ENCODE measurements at regions not wholly inside any gene's neighbourhood (a gene's known extent, or its start where the extent isn't known, plus 50 kb on each side); places are given as distances from the start of the nearest gene placed in this dataset.
"Not testable (repeated sequence)": the region's sequence is repeated elsewhere in the genome, so short reads cannot be mapped to it uniquely, and the experiment has no call there.

DNA sequence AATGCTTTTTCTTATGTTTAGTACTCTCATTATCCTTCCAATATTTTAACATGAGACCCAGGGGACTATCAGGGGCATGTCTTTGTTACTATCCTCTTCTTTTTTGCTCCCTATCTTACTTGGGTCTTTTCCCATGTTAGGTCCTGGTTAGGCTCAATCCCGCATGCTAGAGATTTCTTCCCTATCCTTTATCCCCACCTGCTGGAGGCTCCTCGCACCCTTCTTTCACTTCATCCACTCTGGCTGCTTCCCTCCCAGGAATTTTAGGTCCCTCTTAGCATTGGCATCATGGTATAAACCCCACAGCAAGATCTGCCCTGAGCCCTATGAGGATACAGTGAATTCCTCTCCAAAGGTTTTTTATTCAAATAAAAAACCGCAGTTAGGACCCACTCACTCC, 567.3 kb downstream of the ANKRD30B start:
- DNase-seq (ENCODE audit: low spot score) = not testable (repeated sequence)

GRCh38 chr18:15318655-15319054, 570.7 kb downstream of the ANKRD30B start:
- not testable (repeated sequence) for DNase-seq (ENCODE audit: low spot score)

GRCh38 chr18:15329713-15330112, 581.7 kb downstream of the ANKRD30B start:
- DNase-seq (ENCODE audit: low spot score) = not testable (repeated sequence)

- not testable (repeated sequence) for DNase-seq (ENCODE audit: low spot score)
These were observed 582.2 kb downstream of the ANKRD30B start for GRCh38 chr18:15330149-15330548.

- DNase-seq (ENCODE audit: low spot score) = not testable (repeated sequence)
These were observed 582.6 kb downstream of the ANKRD30B start for GRCh38 chr18:15330600-15330999.

DNA sequence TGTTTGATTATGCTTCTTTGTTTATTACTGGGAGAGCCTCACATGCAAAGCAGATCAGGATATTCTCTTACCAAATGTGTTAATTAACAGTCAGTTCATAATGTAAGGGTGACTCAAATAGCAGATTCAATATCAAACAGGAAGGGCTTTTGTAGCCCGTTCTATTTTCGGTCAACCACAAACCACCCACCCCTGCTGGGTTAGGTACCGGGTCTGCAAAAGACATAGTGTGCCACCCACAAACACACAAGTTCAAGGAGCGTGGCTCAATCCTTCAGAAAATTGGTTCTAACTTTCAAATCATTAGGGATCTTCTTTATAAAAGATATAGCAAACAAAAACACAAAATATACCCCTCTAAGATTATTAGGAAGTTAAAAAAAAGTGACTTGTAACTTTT, 627.7 kb downstream of the ANKRD30B start:
- DNase-seq (ENCODE audit: low spot score) = not testable (repeated sequence)

- peak; percentile 30 for DNase-seq (ENCODE audit: low spot score)
These were observed 659.9 kb downstream of the ANKRD30B start for GRCh38 chr18:15407874-15408273.
